ENCODE measurements at regions not wholly inside any gene's neighbourhood (a gene's known extent, or its start where the extent isn't known, plus 50 kb on each side); places are given as distances from the start of the nearest gene placed in this dataset.
A peak's percentile ranks its signal among the peaks of the same experiment; 100 is the strongest.

- Histone ChIP-seq H3K9me3 (peaks cover 0 to 11% (median 7%) of the 10 kb centered on the region in 4 donors), H3K4me1 (no peaks in the 10 kb centered on the region), H3K4me3 (no peak overlapping the region), H3K27ac (no peak overlapping the region), H3K36me3 (no peaks in the 10 kb centered on the region), H3K27me3 (no peaks in the 10 kb centered on the region)
- 96% methylated on average over 3 of the region's 3 CpGs for WGBS, 2 donors
- DNase-seq, result no peak
- TF ChIP-seq CTCF (IDR thresholded peaks at IDR 0.05) (no peak), POLR2AphosphoS5 (IDR thresholded peaks at IDR 0.05) (no peak), POLR2A (IDR thresholded peaks at IDR 0.05) (no peak), EP300 (IDR thresholded peaks at IDR 0.05) (no peak)
- intact Hi-C loops (cut with DNase I), result no loop called here
Observed at GRCh38 chr13:32863596-32863995, 152.6 kb upstream of the KL start.

- intact Hi-C loops (cut with DNase I), result no loop called here
- no peak for TF ChIP-seq CTCF (IDR thresholded peaks at IDR 0.05)
- no peak for TF ChIP-seq POLR2AphosphoS5 (IDR thresholded peaks at IDR 0.05)
- no peak for TF ChIP-seq POLR2A (IDR thresholded peaks at IDR 0.05)
- no peak for TF ChIP-seq EP300 (IDR thresholded peaks at IDR 0.05)
- H3K27ac ChIP-seq, result no peak overlapping the region
- H3K36me3 ChIP-seq, result no peaks in the 10 kb centered on the region
- peaks cover 0 to 1% (median 0%) of the 10 kb centered on the region in 4 donors for H3K9me3 ChIP-seq
- WGBS, 2 donors, result 87% methylated on average over 4 of the region's 4 CpGs
- H3K4me1 ChIP-seq, result peaks cover 0 to 3% (median 0%) of the 10 kb centered on the region in 4 donors
- no peak overlapping the region for H3K4me3 ChIP-seq
- no peaks in the 10 kb centered on the region for H3K27me3 ChIP-seq
- DNase-seq, result no peak
Observed at GRCh38 chr13:32866921-32867320, 149.3 kb upstream of the KL start.

DNA sequence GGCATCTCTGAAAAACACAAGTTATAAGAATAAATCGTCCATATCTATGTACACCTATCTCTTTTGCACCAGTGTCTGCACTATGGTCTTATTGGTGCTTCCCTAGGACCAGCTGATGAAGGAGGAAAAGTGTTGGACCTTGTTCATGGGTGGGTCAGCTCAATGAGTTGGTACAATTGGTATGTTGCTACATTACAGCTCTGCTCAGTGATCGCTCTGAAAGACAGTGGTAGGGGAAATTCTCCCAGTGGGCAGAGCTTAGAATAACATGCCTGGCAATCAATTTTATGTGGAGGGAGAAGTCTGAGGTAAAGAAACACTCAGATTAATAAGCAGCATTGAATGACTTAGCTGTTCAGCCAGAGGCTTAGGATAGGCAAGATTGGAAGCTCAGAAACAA lies 138.7 kb upstream of the KL start:
- TF ChIP-seq EP300 (IDR thresholded peaks at IDR 0.05) (no peak), POLR2A (IDR thresholded peaks at IDR 0.05) (no peak), CTCF (IDR thresholded peaks at IDR 0.05) (no peak), POLR2AphosphoS5 (IDR thresholded peaks at IDR 0.05) (no peak)
- Histone ChIP-seq H3K27ac (no peak overlapping the region), H3K9me3 (no peaks in the 10 kb centered on the region), H3K4me1 (peaks cover 0 to 24% (median 19%) of the 10 kb centered on the region in 4 donors), H3K36me3 (no peaks in the 10 kb centered on the region), H3K4me3 (no peak overlapping the region), H3K27me3 (no peaks in the 10 kb centered on the region)
- no peak for DNase-seq
- intact Hi-C loops (cut with DNase I), result no loop called here
- 60 to 79% methylated on average over 2 of the region's 2 CpGs for WGBS, 2 donors

DNA sequence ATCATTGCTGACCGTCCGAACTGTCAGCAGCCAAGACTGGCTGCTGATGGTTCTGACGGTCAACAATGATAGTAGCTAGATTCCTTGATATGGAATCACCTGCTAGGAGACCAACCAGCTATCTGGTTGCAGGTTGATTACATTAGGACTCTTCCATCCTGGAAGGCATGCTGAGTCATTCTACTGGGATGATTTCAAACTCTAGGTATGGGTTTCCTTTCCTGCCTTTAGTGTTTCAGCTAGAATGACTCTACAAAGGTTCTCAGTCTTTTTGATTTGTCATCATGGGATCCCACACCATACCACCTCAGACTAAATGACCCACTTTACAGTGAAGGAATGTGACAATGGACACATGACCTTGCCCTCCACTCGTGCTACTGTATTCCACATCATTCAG lies 138.1 kb upstream of the KL start:
- intact Hi-C loops (cut with DNase I), result no loop called here
- no peak overlapping the region for H3K4me3 ChIP-seq
- peaks cover 0 to 30% (median 24%) of the 10 kb centered on the region in 4 donors for H3K4me1 ChIP-seq
- no peak for TF ChIP-seq EP300 (IDR thresholded peaks at IDR 0.05)
- no peak for TF ChIP-seq POLR2AphosphoS5 (IDR thresholded peaks at IDR 0.05)
- no peak for TF ChIP-seq POLR2A (IDR thresholded peaks at IDR 0.05)
- TF ChIP-seq CTCF (IDR thresholded peaks at IDR 0.05), result no peak
- WGBS, 2 donors, result 88 to 93% methylated on average over 4 of the region's 4 CpGs
- H3K9me3 ChIP-seq, result no peaks in the 10 kb centered on the region
- no peaks in the 10 kb centered on the region for H3K27me3 ChIP-seq
- DNase-seq, result no peak
- H3K36me3 ChIP-seq, result no peaks in the 10 kb centered on the region
- H3K27ac ChIP-seq, result no peak overlapping the region

DNA sequence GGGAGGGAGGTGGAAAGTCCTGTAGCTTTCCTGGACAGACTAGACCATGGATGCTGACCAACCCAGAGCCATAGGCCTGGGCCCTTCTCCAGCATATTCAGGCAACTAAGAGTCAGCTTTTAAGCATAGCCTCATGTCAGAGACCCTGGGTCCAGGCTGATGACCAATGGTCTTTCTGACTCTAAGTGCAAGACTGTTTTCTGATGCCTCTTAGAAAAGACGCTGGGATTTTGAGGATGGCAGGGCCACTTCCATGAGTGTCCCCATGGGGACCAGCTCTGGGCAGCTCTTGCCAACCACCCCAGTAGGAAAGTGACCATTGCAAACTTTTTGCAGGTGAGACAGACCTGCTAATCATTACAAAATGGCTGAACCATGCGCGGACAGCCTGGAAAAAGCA lies 135.6 kb upstream of the KL start:
- no peaks in the 10 kb centered on the region for H3K9me3 ChIP-seq
- H3K4me1 ChIP-seq, result peaks cover 0 to 39% (median 32%) of the 10 kb centered on the region in 4 donors
- intact Hi-C loops (cut with DNase I), result no loop called here
- TF ChIP-seq POLR2A (IDR thresholded peaks at IDR 0.05) (no peak), EP300 (IDR thresholded peaks at IDR 0.05) (no peak), POLR2AphosphoS5 (IDR thresholded peaks at IDR 0.05) (no peak), CTCF (IDR thresholded peaks at IDR 0.05) (no peak)
- no peak overlapping the region for H3K4me3 ChIP-seq
- no peak for DNase-seq
- WGBS, 2 donors, result 88 to 93% methylated on average over 3 of the region's 3 CpGs
- H3K36me3 ChIP-seq, result no peaks in the 10 kb centered on the region
- no peaks in the 10 kb centered on the region for H3K27me3 ChIP-seq
- peak overlapping the region in 3 of 4 donors; percentile 64 to 71 (median 69) for H3K27ac ChIP-seq

All from sigmoid colon (tissue), 6 donors.